ENCODE measurements at regions not wholly inside any gene's neighbourhood (a gene's known extent, or its start where the extent isn't known, plus 50 kb on each side); places are given as distances from the start of the nearest gene placed in this dataset.

DNA sequence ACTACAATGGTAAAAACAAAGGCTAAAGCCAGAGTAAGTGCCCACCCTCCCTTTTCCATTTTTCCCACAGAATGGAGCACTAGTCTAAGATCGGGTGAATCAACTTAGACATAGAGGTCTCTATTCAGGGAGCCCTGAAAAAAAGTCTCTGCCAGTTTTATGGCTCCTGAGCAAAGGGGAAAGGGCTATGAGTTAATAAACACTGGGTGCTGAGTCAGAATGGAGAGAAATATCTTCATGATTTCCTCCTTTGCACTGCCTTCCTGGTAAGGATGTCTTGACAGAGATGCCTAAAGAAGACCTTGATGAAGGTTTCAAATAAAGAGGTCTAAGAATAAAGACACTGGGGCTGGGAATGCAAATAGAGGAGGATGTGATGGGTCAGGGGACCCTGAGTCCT, 607.4 kb upstream of the MBL2 start:
- Histone ChIP-seq H3K9me3 (ENCODE audit: control insufficient read depth in 1 of 2, insufficient read depth in 1 of 2, low read length in 2 of 2) (peaks cover 7 to 11% of the 10 kb centered on the region in 2 experiments), H3K4me1 (ENCODE audit: insufficient read depth, low read length) (no peaks in the 10 kb centered on the region), H3K27ac (ENCODE audit: low read depth in 1 of 2, low read length in 2 of 2) (no peak overlapping the region), H3K27me3 (ENCODE audit: control insufficient read depth in 1 of 2, insufficient read depth in 2 of 2, low read length in 2 of 2) (no peaks in the 10 kb centered on the region), H3K36me3 (ENCODE audit: insufficient read depth, low read length) (no peaks in the 10 kb centered on the region), H3K4me3 (ENCODE audit: low read length) (no peak overlapping the region)
- Mint-ChIP-seq H3K27me3 (no peaks in the 10 kb centered on the region), H3K4me1 (ENCODE audit: low read depth) (no peaks in the 10 kb centered on the region), H3K27ac (no peak overlapping the region), H3K36me3 (ENCODE audit: low read depth) (no peaks in the 10 kb centered on the region), H3K4me3 (no peak overlapping the region), H3K9me3 (peaks cover 4% of the 10 kb centered on the region)
- ChIA-PET POLR2A (no interaction called here), CTCF (no interaction called here)
- ATAC-seq (ENCODE audit: poor library complexity) = no peak
- no peak for DNase-seq
- TF ChIP-seq, protein P1, sequence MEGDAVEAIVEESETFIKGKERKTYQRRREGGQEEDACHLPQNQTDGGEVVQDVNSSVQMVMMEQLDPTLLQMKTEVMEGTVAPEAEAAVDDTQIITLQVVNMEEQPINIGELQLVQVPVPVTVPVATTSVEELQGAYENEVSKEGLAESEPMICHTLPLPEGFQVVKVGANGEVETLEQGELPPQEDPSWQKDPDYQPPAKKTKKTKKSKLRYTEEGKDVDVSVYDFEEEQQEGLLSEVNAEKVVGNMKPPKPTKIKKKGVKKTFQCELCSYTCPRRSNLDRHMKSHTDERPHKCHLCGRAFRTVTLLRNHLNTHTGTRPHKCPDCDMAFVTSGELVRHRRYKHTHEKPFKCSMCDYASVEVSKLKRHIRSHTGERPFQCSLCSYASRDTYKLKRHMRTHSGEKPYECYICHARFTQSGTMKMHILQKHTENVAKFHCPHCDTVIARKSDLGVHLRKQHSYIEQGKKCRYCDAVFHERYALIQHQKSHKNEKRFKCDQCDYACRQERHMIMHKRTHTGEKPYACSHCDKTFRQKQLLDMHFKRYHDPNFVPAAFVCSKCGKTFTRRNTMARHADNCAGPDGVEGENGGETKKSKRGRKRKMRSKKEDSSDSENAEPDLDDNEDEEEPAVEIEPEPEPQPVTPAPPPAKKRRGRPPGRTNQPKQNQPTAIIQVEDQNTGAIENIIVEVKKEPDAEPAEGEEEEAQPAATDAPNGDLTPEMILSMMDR (IDR thresholded peaks at IDR 0.05) = no peak
- intact Hi-C loops (cut with DNase I, micrococcal nuclease) = no loop called here

DNA sequence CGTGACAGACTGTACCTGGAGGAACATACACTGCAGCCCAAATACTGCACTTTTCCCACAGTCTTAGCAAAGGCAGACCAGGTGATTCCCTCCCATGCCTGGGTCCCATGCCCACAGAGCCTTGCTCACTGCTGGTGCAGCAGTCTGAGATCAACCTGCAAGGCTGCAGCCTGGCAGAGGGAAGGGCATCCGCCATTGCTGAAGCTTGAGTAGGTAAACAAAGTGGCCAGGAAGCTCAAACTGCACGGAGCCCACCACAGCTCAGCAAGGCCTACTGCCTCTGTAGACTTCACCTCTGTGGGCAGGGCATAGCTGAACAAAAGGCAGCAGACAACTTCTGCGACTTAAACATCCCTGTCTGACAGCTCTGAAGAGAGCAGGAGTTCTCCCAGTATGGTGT, 597.8 kb upstream of the MBL2 start:
- Mint-ChIP-seq H3K9me3 (peaks cover 15% of the 10 kb centered on the region), H3K4me1 (ENCODE audit: low read depth) (no peaks in the 10 kb centered on the region), H3K4me3 (no peak overlapping the region), H3K27me3 (no peaks in the 10 kb centered on the region), H3K36me3 (ENCODE audit: low read depth) (no peaks in the 10 kb centered on the region), H3K27ac (no peak overlapping the region)
- TF ChIP-seq, protein P1 (IDR thresholded peaks at IDR 0.05) = no peak
- no peaks in the 10 kb centered on the region for H3K4me1 ChIP-seq (ENCODE audit: insufficient read depth, low read length)
- H3K27me3 ChIP-seq (ENCODE audit: control insufficient read depth in 1 of 2, insufficient read depth in 2 of 2, low read length in 2 of 2) = no peaks in the 10 kb centered on the region
- H3K4me3 ChIP-seq (ENCODE audit: low read length) = no peak overlapping the region
- H3K9me3 ChIP-seq (ENCODE audit: control insufficient read depth in 1 of 2, insufficient read depth in 1 of 2, low read length in 2 of 2) = peaks cover 0 to 6% of the 10 kb centered on the region in 2 experiments
- no peak for ATAC-seq (ENCODE audit: poor library complexity)
- no peaks in the 10 kb centered on the region for H3K36me3 ChIP-seq (ENCODE audit: insufficient read depth, low read length)
- intact Hi-C loops (cut with DNase I, micrococcal nuclease) = no loop called here
- no peak for DNase-seq
- ChIA-PET CTCF (no interaction called here), POLR2A (no interaction called here)
- H3K27ac ChIP-seq (ENCODE audit: low read depth in 1 of 2, low read length in 2 of 2) = no peak overlapping the region

DNA sequence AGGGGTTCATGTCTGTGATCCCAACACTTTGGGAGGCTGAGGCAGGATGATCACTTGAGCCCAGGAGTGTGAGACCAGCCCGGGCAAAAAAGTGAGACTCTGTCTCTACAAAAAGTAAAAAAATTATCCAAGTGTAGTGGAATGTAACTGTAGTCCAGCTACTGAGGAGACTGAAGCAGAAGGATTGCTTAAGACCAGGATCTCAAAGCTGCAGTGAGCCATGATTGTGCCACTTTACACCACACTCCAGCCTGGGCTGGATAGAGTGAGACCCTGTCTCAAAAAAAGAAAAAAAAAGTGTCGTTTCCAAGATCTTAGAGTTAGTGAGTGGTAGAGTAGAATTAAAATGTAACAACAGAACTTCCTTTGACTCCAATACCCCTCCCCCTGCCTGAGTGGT, 589.4 kb upstream of the MBL2 start:
- TF ChIP-seq, protein P1 (IDR thresholded peaks at IDR 0.05) = no peak
- H3K4me3 Mint-ChIP-seq = no peak overlapping the region
- H3K4me1 Mint-ChIP-seq (ENCODE audit: low read depth) = no peaks in the 10 kb centered on the region
- H3K27ac Mint-ChIP-seq = no peak overlapping the region
- ChIA-PET CTCF (no interaction called here), POLR2A (no interaction called here)
- no peaks in the 10 kb centered on the region for H3K27me3 ChIP-seq (ENCODE audit: control insufficient read depth in 1 of 2, insufficient read depth in 2 of 2, low read length in 2 of 2)
- no peaks in the 10 kb centered on the region for H3K36me3 ChIP-seq (ENCODE audit: insufficient read depth, low read length)
- no peaks in the 10 kb centered on the region for H3K27me3 Mint-ChIP-seq
- no peaks in the 10 kb centered on the region for H3K36me3 Mint-ChIP-seq (ENCODE audit: low read depth)
- no peak overlapping the region for H3K4me3 ChIP-seq (ENCODE audit: low read length)
- intact Hi-C loops (cut with DNase I, micrococcal nuclease) = no loop called here
- no peaks in the 10 kb centered on the region for H3K4me1 ChIP-seq (ENCODE audit: insufficient read depth, low read length)
- peaks cover 8% of the 10 kb centered on the region for H3K9me3 Mint-ChIP-seq
- H3K27ac ChIP-seq (ENCODE audit: low read depth in 1 of 2, low read length in 2 of 2) = no peak overlapping the region
- ATAC-seq (ENCODE audit: poor library complexity) (no peak), DNase-seq (no peak)
- peaks cover 0 to 4% of the 10 kb centered on the region in 2 experiments for H3K9me3 ChIP-seq (ENCODE audit: control insufficient read depth in 1 of 2, insufficient read depth in 1 of 2, low read length in 2 of 2)
